OCI-LY3 (cell line): ENCODE measurements at regions not wholly inside any gene's neighbourhood (a gene's known extent, or its start where the extent isn't known, plus 50 kb on each side); places are given as distances from the start of the nearest gene placed in this dataset.

Experiments used
- EZH2phosphoT487 ChIP-seq: fragments of 200-600 bp; shearing (Covaris generic); IDR thresholded peaks from 2 replicates; pipeline ENCODE4 v1.6.1; 2018; ENCODE audit warnings: antibody characterized with exemption, mixed run types, low read depth
- TF ChIP-seq, protein P1 (sequence below): fragments of 200-600, 300-600 bp; sonication (generic); IDR thresholded peaks from 2 replicates; pipeline ENCODE4 v1.5.1; 2014; ENCODE audit warnings: antibody characterized with exemption, low read length, low read depth

DNA sequence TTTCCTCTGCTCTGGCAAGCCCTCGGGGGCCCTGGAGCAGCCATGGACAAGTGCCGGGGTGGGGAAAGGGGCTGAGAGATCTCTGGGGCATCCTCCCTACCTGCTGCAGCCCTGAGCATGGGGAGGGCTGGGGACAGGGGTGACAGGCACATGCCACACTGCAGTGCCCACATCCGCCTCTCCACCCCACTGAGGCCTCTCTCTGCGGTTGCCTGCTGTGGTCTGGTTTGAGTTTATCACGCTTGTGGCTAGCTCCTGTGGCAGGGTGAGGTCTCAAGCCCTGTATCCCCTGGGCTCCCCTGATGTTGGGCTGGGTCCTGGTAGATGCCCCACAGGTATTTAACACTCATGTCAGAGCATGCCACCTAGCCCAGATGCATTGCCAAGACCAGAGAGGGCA lies 52.9 kb upstream of the MLN start:
- TF ChIP-seq, protein P1, sequence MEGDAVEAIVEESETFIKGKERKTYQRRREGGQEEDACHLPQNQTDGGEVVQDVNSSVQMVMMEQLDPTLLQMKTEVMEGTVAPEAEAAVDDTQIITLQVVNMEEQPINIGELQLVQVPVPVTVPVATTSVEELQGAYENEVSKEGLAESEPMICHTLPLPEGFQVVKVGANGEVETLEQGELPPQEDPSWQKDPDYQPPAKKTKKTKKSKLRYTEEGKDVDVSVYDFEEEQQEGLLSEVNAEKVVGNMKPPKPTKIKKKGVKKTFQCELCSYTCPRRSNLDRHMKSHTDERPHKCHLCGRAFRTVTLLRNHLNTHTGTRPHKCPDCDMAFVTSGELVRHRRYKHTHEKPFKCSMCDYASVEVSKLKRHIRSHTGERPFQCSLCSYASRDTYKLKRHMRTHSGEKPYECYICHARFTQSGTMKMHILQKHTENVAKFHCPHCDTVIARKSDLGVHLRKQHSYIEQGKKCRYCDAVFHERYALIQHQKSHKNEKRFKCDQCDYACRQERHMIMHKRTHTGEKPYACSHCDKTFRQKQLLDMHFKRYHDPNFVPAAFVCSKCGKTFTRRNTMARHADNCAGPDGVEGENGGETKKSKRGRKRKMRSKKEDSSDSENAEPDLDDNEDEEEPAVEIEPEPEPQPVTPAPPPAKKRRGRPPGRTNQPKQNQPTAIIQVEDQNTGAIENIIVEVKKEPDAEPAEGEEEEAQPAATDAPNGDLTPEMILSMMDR, result no peak
- no peak for TF ChIP-seq EZH2phosphoT487
